SK-N-SH treated with all-trans-retinoic acid at 6 μM for 48 hours (cell line): ENCODE measurements at regions not wholly inside any gene's neighbourhood (a gene's known extent, or its start where the extent isn't known, plus 50 kb on each side); places are given as distances from the start of the nearest gene placed in this dataset.

ENCODE experiments used
- ATAC-seq: fragments of 200-7000 bp; cut with Tn5 transposase; 3 replicates; pipeline ENCODE4 v1.9.1; 2020; ENCODE audit warnings: mild to moderate bottlenecking, moderate library complexity
- ARNTL ChIP-seq: fragments of 450-650 bp; formaldehyde crosslinking; IDR thresholded peaks from 2 replicates; pipeline ENCODE4 v1.5.0; 2020; ENCODE audit warnings: low read depth, mild to moderate bottlenecking, moderate library complexity, borderline replicate concordance
- BACH2 ChIP-seq: fragments of 250-450 bp; sonication (Bioruptor Pico); IDR thresholded peaks from 2 replicates; pipeline ENCODE4 v1.9.0; 2021; ENCODE audit warnings: mild to moderate bottlenecking, borderline replicate concordance
- CREB5 ChIP-seq: fragments of 250-450 bp; sonication (Bioruptor Pico); IDR thresholded peaks from 2 replicates; pipeline ENCODE4 v1.5.1; 2020; ENCODE audit warnings: low read depth, mild to moderate bottlenecking, moderate library complexity
- CSDC2 ChIP-seq: fragments of 250-450 bp; sonication (Bioruptor Pico); IDR thresholded peaks from 2 replicates; pipeline ENCODE4 v1.5.0; 2020; ENCODE audit warnings: mild to moderate bottlenecking, moderate library complexity
- CSRNP3 ChIP-seq: fragments of 250-450 bp; sonication (Bioruptor Pico); IDR thresholded peaks from 2 replicates; pipeline ENCODE4 v1.5.1; 2021; ENCODE audit warnings: mild to moderate bottlenecking, moderate library complexity
- ESRRG ChIP-seq: fragments of 250-450 bp; sonication (Bioruptor Pico); IDR thresholded peaks from 2 replicates; pipeline ENCODE4 v1.6.1; 2021; ENCODE audit warnings: mild to moderate bottlenecking
- GLIS3 ChIP-seq: fragments of 250-450 bp; sonication (Bioruptor Pico); IDR thresholded peaks from 2 replicates; pipeline ENCODE4 v1.5.0; 2020; ENCODE audit warnings: mild to moderate bottlenecking, moderate library complexity
- ISL1 ChIP-seq: fragments of 250-450 bp; sonication (Bioruptor Pico); IDR thresholded peaks from 2 replicates; pipeline ENCODE4 v2.1.2; 2022; ENCODE audit warnings: mild to moderate bottlenecking, moderate library complexity
- OSR1 ChIP-seq: fragments of 250-450 bp; sonication (Bioruptor Pico); IDR thresholded peaks from 2 replicates; pipeline ENCODE4 v1.8.0; 2022; ENCODE audit warnings: moderate library complexity, mild to moderate bottlenecking, inconsistent platforms
- PPARA ChIP-seq: fragments of 250-450 bp; sonication (Bioruptor Pico); IDR thresholded peaks from 2 replicates; pipeline ENCODE4 v1.5.0; 2020; ENCODE audit warnings: mild to moderate bottlenecking, borderline replicate concordance
- RARB ChIP-seq: fragments of 250-450 bp; sonication (Bioruptor Pico); IDR thresholded peaks from 2 replicates; pipeline ENCODE4 v1.8.0; 2021; ENCODE audit warnings: mild to moderate bottlenecking, moderate library complexity
- SNAI2 ChIP-seq: fragments of 250-450 bp; sonication (Bioruptor Pico); IDR thresholded peaks from 2 replicates; pipeline ENCODE4 v1.5.0; 2020; ENCODE audit warnings: mild to moderate bottlenecking, moderate library complexity
- TCF4 ChIP-seq: fragments of 250-450 bp; sonication (Bioruptor Pico); IDR thresholded peaks from 2 replicates; pipeline ENCODE4 v1.8.0; 2021; ENCODE audit warnings: mild to moderate bottlenecking, moderate library complexity, borderline replicate concordance
- TOX ChIP-seq: fragments of 250-450 bp; sonication (Bioruptor Pico); IDR thresholded peaks from 2 replicates; pipeline ENCODE4 v1.8.0; 2021; ENCODE audit warnings: mild to moderate bottlenecking, moderate library complexity, borderline replicate concordance
- TSHZ2 ChIP-seq: fragments of 250-450 bp; sonication (Bioruptor Pico); IDR thresholded peaks from 2 replicates; pipeline ENCODE4 v1.5.0; 2020; ENCODE audit warnings: mild to moderate bottlenecking, moderate library complexity
- ZC3H10 ChIP-seq: fragments of 250-450 bp; sonication (Bioruptor Pico); IDR thresholded peaks from 2 replicates; pipeline ENCODE4 v1.5.1; 2021; ENCODE audit warnings: mild to moderate bottlenecking, moderate library complexity
- ZFP30 ChIP-seq: fragments of 450-650 bp; formaldehyde crosslinking; IDR thresholded peaks from 2 replicates; pipeline ENCODE4 v1.5.0; 2022; ENCODE audit warnings: mild to moderate bottlenecking, moderate library complexity
- ZNF565 ChIP-seq: fragments of 450-650 bp; formaldehyde crosslinking; conservative IDR thresholded peaks from 2 replicates; pipeline ENCODE4 v1.5.0; 2020; ENCODE audit warnings: low read depth, mild to moderate bottlenecking, moderate library complexity
- ZNF70 ChIP-seq: fragments of 450-650 bp; formaldehyde crosslinking; IDR thresholded peaks from 2 replicates; pipeline ENCODE4 v1.5.0; 2020; ENCODE audit warnings: mild to moderate bottlenecking, moderate library complexity
- ZNF8 ChIP-seq: fragments of 450-650 bp; formaldehyde crosslinking; IDR thresholded peaks from 2 replicates; pipeline ENCODE4 v1.5.0; 2020; ENCODE audit warnings: mild to moderate bottlenecking, moderate library complexity
- TF ChIP-seq, protein P1 (sequence below): fragments of 250-450 bp; sonication (Bioruptor Pico); IDR thresholded peaks from 2 replicates; pipeline ENCODE4 v1.8.0; 2021; ENCODE audit warnings: low read depth, mild to moderate bottlenecking, moderate library complexity, borderline replicate concordance
- TF ChIP-seq, protein P2 (sequence below): fragments of 250-450 bp; sonication (Bioruptor Pico); IDR thresholded peaks from 2 replicates; pipeline ENCODE4 v1.8.0; 2020; ENCODE audit warnings: mild to moderate bottlenecking, moderate library complexity, borderline replicate concordance

- TF ChIP-seq CSRNP3 (CRISPR knock-in tag), result no peak
- TF ChIP-seq OSR1, result no peak
- TF ChIP-seq BACH2 (CRISPR knock-in tag), result no peak
- no peak for TF ChIP-seq ZNF565 (CRISPR knock-in tag)
- TF ChIP-seq TSHZ2 (CRISPR knock-in tag), result no peak
- TF ChIP-seq, protein P1, sequence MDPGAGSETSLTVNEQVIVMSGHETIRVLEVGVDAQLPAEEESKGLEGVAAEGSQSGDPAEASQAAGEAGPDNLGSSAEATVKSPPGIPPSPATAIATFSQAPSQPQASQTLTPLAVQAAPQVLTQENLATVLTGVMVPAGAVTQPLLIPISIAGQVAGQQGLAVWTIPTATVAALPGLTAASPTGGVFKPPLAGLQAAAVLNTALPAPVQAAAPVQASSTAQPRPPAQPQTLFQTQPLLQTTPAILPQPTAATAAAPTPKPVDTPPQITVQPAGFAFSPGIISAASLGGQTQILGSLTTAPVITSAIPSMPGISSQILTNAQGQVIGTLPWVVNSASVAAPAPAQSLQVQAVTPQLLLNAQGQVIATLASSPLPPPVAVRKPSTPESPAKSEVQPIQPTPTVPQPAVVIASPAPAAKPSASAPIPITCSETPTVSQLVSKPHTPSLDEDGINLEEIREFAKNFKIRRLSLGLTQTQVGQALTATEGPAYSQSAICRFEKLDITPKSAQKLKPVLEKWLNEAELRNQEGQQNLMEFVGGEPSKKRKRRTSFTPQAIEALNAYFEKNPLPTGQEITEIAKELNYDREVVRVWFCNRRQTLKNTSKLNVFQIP, result no peak
- no peak for TF ChIP-seq PPARA (CRISPR knock-in tag)
- TF ChIP-seq ZFP30 (CRISPR knock-in tag), result no peak
- TF ChIP-seq CSDC2 (CRISPR knock-in tag), result no peak
- TF ChIP-seq, all 23 proteins: peak for 0
- no peak for ATAC-seq
These were observed 113.6 kb downstream of the FAM53A start for GRCh38 chr4:1570291-1571164.

DNA sequence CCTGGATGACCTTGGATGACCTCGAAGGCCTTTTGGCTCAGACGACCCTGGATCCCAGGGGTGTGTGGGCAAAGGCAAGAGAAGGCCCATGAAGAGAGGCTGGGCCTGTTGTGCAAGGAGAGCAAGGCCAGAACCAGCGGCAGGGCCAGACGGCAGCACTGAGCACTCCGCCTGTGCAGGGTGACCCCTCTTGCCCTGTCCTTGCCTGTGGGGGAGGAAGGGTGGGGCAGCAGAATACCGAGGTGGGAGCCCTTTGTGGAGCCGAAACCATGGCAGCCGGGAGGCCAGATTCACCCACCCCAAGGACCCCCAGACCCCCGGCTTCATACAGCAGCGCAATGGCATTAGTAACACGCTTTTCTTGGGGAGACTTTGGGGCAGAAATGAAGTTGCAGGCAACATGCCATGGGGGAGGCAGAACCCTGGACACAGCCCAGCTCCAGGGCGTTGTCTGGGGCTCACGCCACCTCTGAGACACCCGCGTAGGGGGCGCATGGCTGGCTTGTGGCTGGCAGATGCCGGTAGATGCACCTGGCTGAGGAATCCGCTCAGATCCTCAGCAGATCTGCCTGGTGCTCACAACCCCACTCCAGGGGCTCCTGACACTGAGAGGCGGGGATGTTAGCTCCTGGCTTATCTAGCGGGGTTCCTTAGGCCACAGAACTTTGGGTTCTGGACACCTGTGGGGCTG is 114.5 kb downstream of the FAM53A start:
- TF ChIP-seq ZNF70 (CRISPR knock-in tag) (no peak), GLIS3 (no peak), BACH2 (CRISPR knock-in tag) (no peak), ESRRG (no peak), OSR1 (no peak), RARB (CRISPR knock-in tag) (no peak), CSRNP3 (CRISPR knock-in tag) (no peak), ZC3H10 (CRISPR knock-in tag) (no peak), TCF4 (CRISPR knock-in tag) (no peak), SNAI2 (CRISPR knock-in tag) (no peak), TOX (no peak), ZFP30 (CRISPR knock-in tag) (no peak), ZNF565 (CRISPR knock-in tag) (no peak), ISL1 (CRISPR knock-in tag) (no peak), CSDC2 (CRISPR knock-in tag) (no peak), CREB5 (CRISPR knock-in tag) (no peak), ARNTL (no peak), ZNF8 (CRISPR knock-in tag) (no peak)
- TF ChIP-seq, protein P2, sequence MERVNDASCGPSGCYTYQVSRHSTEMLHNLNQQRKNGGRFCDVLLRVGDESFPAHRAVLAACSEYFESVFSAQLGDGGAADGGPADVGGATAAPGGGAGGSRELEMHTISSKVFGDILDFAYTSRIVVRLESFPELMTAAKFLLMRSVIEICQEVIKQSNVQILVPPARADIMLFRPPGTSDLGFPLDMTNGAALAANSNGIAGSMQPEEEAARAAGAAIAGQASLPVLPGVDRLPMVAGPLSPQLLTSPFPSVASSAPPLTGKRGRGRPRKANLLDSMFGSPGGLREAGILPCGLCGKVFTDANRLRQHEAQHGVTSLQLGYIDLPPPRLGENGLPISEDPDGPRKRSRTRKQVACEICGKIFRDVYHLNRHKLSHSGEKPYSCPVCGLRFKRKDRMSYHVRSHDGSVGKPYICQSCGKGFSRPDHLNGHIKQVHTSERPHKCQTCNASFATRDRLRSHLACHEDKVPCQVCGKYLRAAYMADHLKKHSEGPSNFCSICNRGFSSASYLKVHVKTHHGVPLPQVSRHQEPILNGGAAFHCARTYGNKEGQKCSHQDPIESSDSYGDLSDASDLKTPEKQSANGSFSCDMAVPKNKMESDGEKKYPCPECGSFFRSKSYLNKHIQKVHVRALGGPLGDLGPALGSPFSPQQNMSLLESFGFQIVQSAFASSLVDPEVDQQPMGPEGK (CRISPR knock-in tag), result no peak
- TF ChIP-seq, protein P1, result no peak
- TF ChIP-seq, all 23 proteins: peak for 0
- no peak for ATAC-seq
